A673 (cell line): ENCODE measurements at regions not wholly inside any gene's neighbourhood (a gene's known extent, or its start where the extent isn't known, plus 50 kb on each side); places are given as distances from the start of the nearest gene placed in this dataset.

Source experiments
- BruUV-seq: library from RNA; stranded (reverse); fragments of 400-500 nt; replicated peaks from 2 replicates; lab custom pipeline; 2021; lab: Mats Ljungman, UMichigan
- CTCF ChIA-PET: fragments of 300-600 bp; sonication (Branson Sonifier 250); formaldehyde crosslinking; loops from one replicate; lab custom pipeline; 2022; ENCODE audit warnings: antibody characterized with exemption; lab: Charles Lee
- POLR2A ChIA-PET: fragments of 300-600 bp; sonication (Branson Sonifier 250); formaldehyde crosslinking; loops from one replicate; lab custom pipeline; 2022; ENCODE audit warnings: antibody characterized with exemption; ENCODE audit not compliant: low non-redundant PET; lab: Charles Lee
- DNase-seq: peaks from one replicate; pipeline ENCODE4 v3.0.0-alpha.2; 2015; ENCODE audit warnings: low spot score
- H3K27ac ChIP-seq: fragments of 200-600 bp; sonication (generic); 2 replicates; pipeline ENCODE4 v1.5.1; 2016; ENCODE audit warnings: mixed run types, low read depth, mild to moderate bottlenecking, mixed read lengths, antibody characterized with exemption, low read length; ENCODE audit not compliant: poor library complexity, severe bottlenecking
- H3K27me3 ChIP-seq: fragments of 200-600 bp; sonication (generic); replicated peaks from 2 replicates; pipeline ENCODE4 v1.6.1; 2017; ENCODE audit warnings: mixed run types, low read depth, mild to moderate bottlenecking, mixed read lengths, antibody characterized with exemption, low read length; ENCODE audit not compliant: insufficient read depth, poor library complexity
- H3K36me3 ChIP-seq: fragments of 200-600 bp; sonication (generic); 2 replicates; pipeline ENCODE4 v1.6.1; 2016; ENCODE audit warnings: mixed run types, mild to moderate bottlenecking, mixed read lengths, antibody characterized with exemption, low read length; ENCODE audit not compliant: insufficient read depth, poor library complexity, severe bottlenecking
- H3K4me1 ChIP-seq: fragments of 200-600 bp; sonication (generic); 2 replicates; pipeline ENCODE4 v1.6.1; 2017; ENCODE audit warnings: mixed run types, mild to moderate bottlenecking, mixed read lengths, antibody characterized with exemption, low read length; ENCODE audit not compliant: insufficient read depth, poor library complexity, severe bottlenecking
- H3K4me3 ChIP-seq: fragments of 200-600 bp; sonication (generic); 2 replicates; pipeline ENCODE4 v1.5.1; 2016; ENCODE audit warnings: low read depth, mixed run types, mild to moderate bottlenecking, mixed read lengths, low read length; ENCODE audit not compliant: poor library complexity, severe bottlenecking
- H3K9me3 ChIP-seq: fragments of 200-600 bp; sonication (generic); 2 replicates; pipeline ENCODE4 v1.6.1; 2016; ENCODE audit warnings: mixed run types, low read depth, mild to moderate bottlenecking, mixed read lengths, antibody characterized with exemption, low read length; ENCODE audit not compliant: poor library complexity, severe bottlenecking
- CTCF ChIP-seq: fragments of 300-800, 200-600 bp; sonication (generic); conservative IDR thresholded peaks from 2 replicates; pipeline ENCODE4 v1.5.1; 2017; ENCODE audit warnings: low read depth, mild to moderate bottlenecking, antibody characterized with exemption, low read length, moderate library complexity, mixed read lengths
- EZH2 ChIP-seq: fragments of 200-600 bp; sonication (generic); IDR thresholded peaks from 2 replicates; pipeline ENCODE4 v1.6.1; 2017; ENCODE audit warnings: borderline replicate concordance, low read depth, mild to moderate bottlenecking, mixed read lengths, antibody characterized with exemption, low read length; ENCODE audit not compliant: poor library complexity, severe bottlenecking
- intact Hi-C: fragments of 100-400 bp; cut with micrococcal nuclease; formaldehyde crosslinking; loops from one replicate; pipeline ENCODE4 v1.10.0; 2022; ENCODE audit not compliant: unreplicated experiment

DNA sequence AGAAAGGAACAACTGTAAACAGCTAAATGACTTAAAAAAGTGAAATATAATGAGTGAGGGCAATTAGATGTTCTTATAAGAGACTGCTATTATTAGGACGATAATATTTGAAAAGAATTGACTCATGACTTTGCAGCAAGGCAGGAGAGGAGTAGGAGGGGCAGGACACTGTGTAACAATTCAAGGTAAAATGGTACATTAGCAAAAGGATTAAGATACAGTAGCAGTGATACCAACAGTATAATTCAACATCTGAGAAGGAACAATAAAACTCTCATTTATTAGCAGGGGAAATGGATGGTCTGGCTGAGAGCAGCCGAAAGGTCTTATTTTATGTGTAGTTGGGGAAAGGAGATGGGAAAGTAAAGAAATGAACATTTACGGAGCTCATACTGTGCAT lies 315.5 kb upstream of the BOD1L1 start:
- CTCF ChIA-PET: no interaction called here
- Histone ChIP-seq H3K9me3 (no peaks in the 10 kb centered on the region), H3K4me1 (no peaks in the 10 kb centered on the region), H3K4me3 (no peak overlapping the region), H3K27ac (no peak overlapping the region), H3K27me3 (no peaks in the 10 kb centered on the region), H3K36me3 (no peaks in the 10 kb centered on the region)
- no TSS peak for BruUV-seq
- no peak for TF ChIP-seq EZH2
- no peak for TF ChIP-seq CTCF
- POLR2A ChIA-PET: no interaction called here
- DNase-seq: no peak
- intact Hi-C loops: no loop called here

- Histone ChIP-seq H3K27me3 (no peaks in the 10 kb centered on the region), H3K36me3 (no peaks in the 10 kb centered on the region), H3K4me1 (no peaks in the 10 kb centered on the region), H3K4me3 (no peak overlapping the region), H3K27ac (no peak overlapping the region), H3K9me3 (no peaks in the 10 kb centered on the region)
- TF ChIP-seq CTCF (no peak), EZH2 (no peak)
- ChIA-PET CTCF (no interaction called here), POLR2A (no interaction called here)
- BruUV-seq: no TSS peak
- DNase-seq: no peak
- intact Hi-C loops: no loop called here
Measured at GRCh38 chr4:13944095-13944511, 316.6 kb upstream of the BOD1L1 start.

DNA sequence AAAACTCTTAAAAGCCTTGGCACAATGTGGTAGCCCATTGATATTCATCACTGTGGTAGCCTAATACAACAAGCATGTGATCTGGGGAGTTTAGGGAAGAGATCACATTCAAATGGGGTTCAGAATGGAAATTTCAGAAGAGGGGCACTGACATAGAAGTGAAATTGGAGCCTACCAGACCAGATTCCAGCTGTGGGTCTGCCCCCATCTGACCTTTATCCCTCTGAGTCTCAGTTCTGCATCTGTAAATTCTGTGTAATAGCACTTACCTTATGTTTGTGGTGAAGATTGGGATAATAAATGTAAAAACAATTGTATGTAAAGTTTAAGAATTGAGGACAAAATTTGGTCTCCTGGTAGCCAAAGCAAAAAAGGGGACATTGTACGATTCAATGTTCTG lies 320.4 kb upstream of the BOD1L1 start:
- ChIA-PET CTCF (no interaction called here), POLR2A (no interaction called here)
- H3K36me3 ChIP-seq: no peaks in the 10 kb centered on the region
- no peak overlapping the region for H3K27ac ChIP-seq
- DNase-seq: no peak
- no peaks in the 10 kb centered on the region for H3K27me3 ChIP-seq
- no peak for TF ChIP-seq CTCF
- no peak for TF ChIP-seq EZH2
- H3K4me1 ChIP-seq: no peaks in the 10 kb centered on the region
- intact Hi-C loops: no loop called here
- BruUV-seq: no TSS peak
- H3K4me3 ChIP-seq: no peak overlapping the region
- no peaks in the 10 kb centered on the region for H3K9me3 ChIP-seq
